ENCODE measurements at regions not wholly inside any gene's neighbourhood (a gene's known extent, or its start where the extent isn't known, plus 50 kb on each side); places are given as distances from the start of the nearest gene placed in this dataset.

GRCh38 chr9:17967731-17968130, 388.9 kb downstream of the SH3GL2 start:
- no peak for DNase-seq (ENCODE audit: low read depth in 2 of 3, low spot score in 2 of 3)

GRCh38 chr9:17969232-17969631, 390.4 kb downstream of the SH3GL2 start:
- no peak for DNase-seq (ENCODE audit: low read depth in 2 of 3, low spot score in 2 of 3)

GRCh38 chr9:17970277-17970676, 391.4 kb downstream of the SH3GL2 start:
- no peak for DNase-seq (ENCODE audit: low read depth in 2 of 3, low spot score in 2 of 3)

GRCh38 chr9:17978773-17979172, 399.9 kb downstream of the SH3GL2 start:
- no peak for DNase-seq (ENCODE audit: low read depth in 2 of 3, low spot score in 2 of 3)

- DNase-seq (ENCODE audit: low read depth in 2 of 3, low spot score in 2 of 3), result no peak
Measured at GRCh38 chr9:17986595-17986994, 407.7 kb downstream of the SH3GL2 start.

GRCh38 chr9:17987189-17987588, 408.3 kb downstream of the SH3GL2 start:
- DNase-seq (ENCODE audit: low read depth in 2 of 3, low spot score in 2 of 3), result no peak

GRCh38 chr9:17988489-17988888, 409.6 kb downstream of the SH3GL2 start:
- DNase-seq (ENCODE audit: low read depth in 2 of 3, low spot score in 2 of 3), result no peak

GRCh38 chr9:17990602-17991001, 411.7 kb downstream of the SH3GL2 start:
- DNase-seq (ENCODE audit: low read depth in 2 of 3, low spot score in 2 of 3), result no peak

- no peak for DNase-seq (ENCODE audit: low read depth in 2 of 3, low spot score in 2 of 3)
Measured at GRCh38 chr9:17993024-17993423, 414.2 kb downstream of the SH3GL2 start.

- DNase-seq (ENCODE audit: low read depth in 2 of 3, low spot score in 2 of 3), result no peak
Measured at GRCh38 chr9:17994695-17995425, 416.0 kb downstream of the SH3GL2 start.

GRCh38 chr9:17996728-17997127, 417.9 kb downstream of the SH3GL2 start:
- DNase-seq (ENCODE audit: low read depth in 2 of 3, low spot score in 2 of 3), result no peak

- no peak for DNase-seq (ENCODE audit: low read depth in 2 of 3, low spot score in 2 of 3)
Measured at GRCh38 chr9:18002718-18003438, 424.0 kb downstream of the SH3GL2 start.

- no peak for DNase-seq (ENCODE audit: low read depth in 2 of 3, low spot score in 2 of 3)
Measured at GRCh38 chr9:18006591-18006990, 427.7 kb downstream of the SH3GL2 start.

- DNase-seq (ENCODE audit: low read depth in 2 of 3, low spot score in 2 of 3), result no peak
Measured at GRCh38 chr9:18007621-18008020, 428.8 kb downstream of the SH3GL2 start.

GRCh38 chr9:18009902-18010301, 431.0 kb downstream of the SH3GL2 start:
- DNase-seq (ENCODE audit: low read depth in 2 of 3, low spot score in 2 of 3), result no peak

- DNase-seq (ENCODE audit: low read depth in 2 of 3, low spot score in 2 of 3), result no peak
Measured at GRCh38 chr9:18010492-18010891, 431.6 kb downstream of the SH3GL2 start.

GRCh38 chr9:18012170-18012569, 433.3 kb downstream of the SH3GL2 start:
- no peak for DNase-seq (ENCODE audit: low read depth in 2 of 3, low spot score in 2 of 3)

- no peak for DNase-seq (ENCODE audit: low read depth in 2 of 3, low spot score in 2 of 3)
Measured at GRCh38 chr9:18014556-18014955, 435.7 kb downstream of the SH3GL2 start.

GRCh38 chr9:18015116-18015515, 436.2 kb downstream of the SH3GL2 start:
- DNase-seq (ENCODE audit: low read depth in 2 of 3, low spot score in 2 of 3), result no peak

GRCh38 chr9:18017136-18017535, 438.3 kb downstream of the SH3GL2 start:
- DNase-seq (ENCODE audit: low read depth in 2 of 3, low spot score in 2 of 3), result no peak

- no peak for DNase-seq (ENCODE audit: low read depth in 2 of 3, low spot score in 2 of 3)
Measured at GRCh38 chr9:18018221-18018620, 439.4 kb downstream of the SH3GL2 start.

- DNase-seq (ENCODE audit: low read depth in 2 of 3, low spot score in 2 of 3), result no peak
Measured at GRCh38 chr9:18018661-18019060, 439.8 kb downstream of the SH3GL2 start.
